AG08395 (cell line): ENCODE measurements at regions not wholly inside any gene's neighbourhood (a gene's known extent, or its start where the extent isn't known, plus 50 kb on each side); places are given as distances from the start of the nearest gene placed in this dataset.
A peak's percentile ranks its signal among the peaks of the same experiment; 100 is the strongest.
"Not testable (repeated sequence)": the region's sequence is repeated elsewhere in the genome, so short reads cannot be mapped to it uniquely, and the experiment has no call there.

ENCODE experiments used
- DNase-seq: peaks from one replicate; pipeline ENCODE4 v3.0.0; 2012; ENCODE audit warnings: mixed read lengths, low spot score

- not testable (repeated sequence) for DNase-seq
Measured at GRCh38 chr16:29310243-29310642, 96.3 kb downstream of the NPIPB11 start.

GRCh38 chr16:29309601-29310000 lies 96.9 kb downstream of the NPIPB11 start:
- DNase-seq, result not testable (repeated sequence)

GRCh38 chr16:29308644-29309546 lies 97.6 kb downstream of the NPIPB11 start:
- DNase-seq, result no peak

- no peak for DNase-seq
Measured at GRCh38 chr16:29307598-29308507, 98.7 kb downstream of the NPIPB11 start.

- no peak for DNase-seq
Measured at GRCh38 chr16:29306943-29307597, 99.4 kb downstream of the NPIPB11 start.

- no peak for DNase-seq
Measured at GRCh38 chr16:29306201-29306600, 100.3 kb downstream of the NPIPB11 start.

- not testable (repeated sequence) for DNase-seq
Measured at GRCh38 chr16:29305018-29305417, 101.5 kb downstream of the NPIPB11 start.

- DNase-seq, result no peak
Measured at GRCh38 chr16:29304251-29304650, 102.3 kb downstream of the NPIPB11 start.

GRCh38 chr16:29303520-29303919 lies 103.0 kb downstream of the NPIPB11 start:
- no peak for DNase-seq

- no peak for DNase-seq
Measured at GRCh38 chr16:29302976-29303375, 103.5 kb downstream of the NPIPB11 start.

- not testable (repeated sequence) for DNase-seq
Measured at GRCh38 chr16:29302433-29302832, 104.1 kb downstream of the NPIPB11 start.

GRCh38 chr16:29301662-29302285 lies 104.7 kb downstream of the NPIPB11 start:
- not testable (repeated sequence) for DNase-seq

GRCh38 chr16:29300541-29301535 lies 105.7 kb downstream of the NPIPB11 start:
- DNase-seq, result not testable (repeated sequence)

GRCh38 chr16:29300030-29300491 lies 106.5 kb downstream of the NPIPB11 start:
- peak; percentile 55 for DNase-seq

GRCh38 chr16:29298997-29299396 lies 107.5 kb downstream of the NPIPB11 start:
- DNase-seq, result not testable (repeated sequence)

- DNase-seq, result not testable (repeated sequence)
Measured at GRCh38 chr16:29298307-29298706, 108.2 kb downstream of the NPIPB11 start.

GRCh38 chr16:29297809-29298177 lies 108.7 kb downstream of the NPIPB11 start:
- not testable (repeated sequence) for DNase-seq

GRCh38 chr16:29297144-29297808 lies 109.2 kb downstream of the NPIPB11 start:
- not testable (repeated sequence) for DNase-seq

- DNase-seq, result not testable (repeated sequence)
Measured at GRCh38 chr16:29296176-29296575, 110.3 kb downstream of the NPIPB11 start.
